ENCODE measurements at regions not wholly inside any gene's neighbourhood (a gene's known extent, or its start where the extent isn't known, plus 50 kb on each side); places are given as distances from the start of the nearest gene placed in this dataset.
"Not testable (repeated sequence)": the region's sequence is repeated elsewhere in the genome, so short reads cannot be mapped to it uniquely, and the experiment has no call there.

DNA sequence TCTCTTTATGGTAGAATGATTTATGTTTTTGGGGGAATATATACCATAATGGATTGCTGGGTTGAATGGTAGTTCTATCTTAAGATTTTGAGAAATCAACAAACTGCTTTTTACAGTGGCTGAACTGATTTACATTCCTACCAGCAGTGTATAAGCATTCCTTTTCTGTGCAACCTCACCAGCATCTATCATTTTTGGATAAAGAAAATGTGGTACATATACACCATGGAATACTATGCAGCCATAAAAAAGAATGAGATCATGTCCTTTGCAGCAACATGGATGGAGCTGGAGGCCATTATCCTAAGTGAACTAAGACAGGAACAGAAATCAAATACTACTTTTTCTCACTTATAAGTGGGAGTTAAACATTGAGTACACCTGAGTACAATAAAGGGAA, 746.4 kb downstream of the MAT2B start:
- not testable (repeated sequence) for DNase-seq; H3K36me3 ChIP-seq (replicated peaks; ENCODE audit: control insufficient read depth, insufficient read depth, low read length); H3K27me3 ChIP-seq (ENCODE audit: control insufficient read depth, insufficient read depth, low read length); H3K4me3 ChIP-seq (ENCODE audit: insufficient read depth, low read depth, low read length)

DNA sequence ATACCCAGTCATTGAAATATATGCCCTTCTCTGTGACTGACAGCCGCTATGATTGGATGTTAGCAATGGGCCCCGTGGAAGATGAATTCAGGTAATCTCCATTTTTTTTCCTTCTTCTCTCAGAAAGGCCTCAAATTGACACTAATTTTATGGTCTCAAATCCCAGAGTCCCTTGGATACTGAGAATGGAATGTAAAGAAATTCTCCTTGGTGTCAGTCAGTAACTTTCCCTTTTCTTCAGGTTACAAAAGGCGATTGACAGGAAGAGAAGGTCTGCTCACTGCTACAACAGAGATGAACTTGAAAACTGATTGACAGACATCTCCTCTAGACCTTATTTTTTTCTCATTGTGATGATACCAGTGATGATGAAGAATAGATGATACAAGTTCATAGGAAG, 748.3 kb downstream of the MAT2B start:
- Histone ChIP-seq H3K36me3 (replicated peaks; ENCODE audit: control insufficient read depth, insufficient read depth, low read length) (no peaks in the 10 kb centered on the region), H3K27me3 (ENCODE audit: control insufficient read depth, insufficient read depth, low read length) (no peaks in the 10 kb centered on the region), H3K4me3 (ENCODE audit: insufficient read depth, low read depth, low read length) (no peak overlapping the region)
- DNase-seq: no peak

DNA sequence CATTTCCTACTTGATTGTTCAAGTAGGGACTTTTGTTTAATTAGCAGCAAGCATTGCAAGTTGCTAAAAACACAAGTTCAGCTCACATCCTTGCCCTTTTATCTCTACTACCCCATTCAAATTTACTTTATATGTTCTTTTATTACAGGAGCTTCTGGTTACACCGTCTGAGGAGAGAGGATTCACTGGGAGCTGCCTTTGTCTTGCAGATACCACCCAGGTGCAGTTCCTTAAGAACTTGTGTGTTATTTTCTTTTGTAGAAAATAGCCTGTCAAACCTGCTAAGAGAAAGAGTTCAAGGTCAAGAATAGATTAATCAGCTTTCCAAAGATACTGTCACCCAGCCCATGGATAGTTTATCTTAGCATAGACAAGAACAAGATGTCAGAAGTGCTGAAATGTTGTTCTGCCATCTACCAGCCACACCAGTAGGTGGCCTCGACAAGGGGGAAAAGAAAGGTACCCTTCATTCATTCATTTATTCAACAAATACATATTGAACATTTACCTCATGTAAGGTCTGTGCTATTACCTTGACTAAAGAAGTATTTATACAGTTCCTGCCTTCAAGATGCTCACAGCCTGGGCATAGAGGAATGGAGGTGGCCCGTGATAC, 750.3 kb downstream of the MAT2B start:
- no peak for DNase-seq
- H3K4me3 ChIP-seq (ENCODE audit: insufficient read depth, low read depth, low read length): no peak overlapping the region
- H3K27me3 ChIP-seq (ENCODE audit: control insufficient read depth, insufficient read depth, low read length): no peaks in the 10 kb centered on the region
- no peaks in the 10 kb centered on the region for H3K36me3 ChIP-seq (replicated peaks; ENCODE audit: control insufficient read depth, insufficient read depth, low read length)

DNA sequence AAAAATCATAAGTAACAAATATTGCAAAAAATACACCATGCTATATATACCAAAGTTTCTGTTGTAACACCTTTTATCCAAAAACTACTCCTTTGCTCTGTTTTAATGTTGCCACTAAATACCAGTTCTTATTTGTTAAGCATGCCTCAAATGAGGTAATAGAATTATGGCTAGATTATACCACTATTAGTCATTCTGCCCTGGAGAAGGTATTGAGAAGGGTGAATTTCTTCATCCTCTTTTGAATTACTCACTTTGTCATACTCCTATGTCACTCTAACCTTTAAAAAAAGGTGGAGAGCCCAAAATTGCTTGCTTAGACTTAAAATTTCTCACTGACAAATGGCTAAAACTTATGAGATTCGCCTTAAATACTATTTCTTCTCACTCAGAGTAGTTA, 750.9 kb downstream of the MAT2B start:
- Histone ChIP-seq H3K36me3 (replicated peaks; ENCODE audit: control insufficient read depth, insufficient read depth, low read length) (no peaks in the 10 kb centered on the region), H3K27me3 (ENCODE audit: control insufficient read depth, insufficient read depth, low read length) (no peaks in the 10 kb centered on the region), H3K4me3 (ENCODE audit: insufficient read depth, low read depth, low read length) (no peak overlapping the region)
- no peak for DNase-seq

DNA sequence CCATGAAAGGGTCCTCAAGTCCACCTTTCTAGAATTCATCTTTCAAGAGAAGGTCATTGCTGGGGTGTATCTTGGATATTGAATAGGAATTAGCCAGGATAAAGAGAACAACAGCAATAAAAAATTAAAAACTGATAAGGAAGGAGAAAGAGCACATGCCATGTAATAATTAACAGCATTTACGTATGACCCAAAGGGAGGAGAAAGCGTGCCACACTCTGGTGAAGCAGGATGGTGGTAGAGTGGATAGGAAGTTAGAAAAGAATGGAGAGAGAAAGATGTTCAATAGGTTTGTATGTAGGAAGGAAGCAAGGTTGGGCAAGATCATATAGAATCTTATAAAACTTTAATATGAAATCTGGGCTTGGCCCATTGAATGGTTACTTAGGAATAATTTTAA, 751.5 kb downstream of the MAT2B start:
- no peak overlapping the region for H3K4me3 ChIP-seq (ENCODE audit: insufficient read depth, low read depth, low read length)
- no peaks in the 10 kb centered on the region for H3K36me3 ChIP-seq (replicated peaks; ENCODE audit: control insufficient read depth, insufficient read depth, low read length)
- H3K27me3 ChIP-seq (ENCODE audit: control insufficient read depth, insufficient read depth, low read length): no peaks in the 10 kb centered on the region
- DNase-seq: no peak

DNA sequence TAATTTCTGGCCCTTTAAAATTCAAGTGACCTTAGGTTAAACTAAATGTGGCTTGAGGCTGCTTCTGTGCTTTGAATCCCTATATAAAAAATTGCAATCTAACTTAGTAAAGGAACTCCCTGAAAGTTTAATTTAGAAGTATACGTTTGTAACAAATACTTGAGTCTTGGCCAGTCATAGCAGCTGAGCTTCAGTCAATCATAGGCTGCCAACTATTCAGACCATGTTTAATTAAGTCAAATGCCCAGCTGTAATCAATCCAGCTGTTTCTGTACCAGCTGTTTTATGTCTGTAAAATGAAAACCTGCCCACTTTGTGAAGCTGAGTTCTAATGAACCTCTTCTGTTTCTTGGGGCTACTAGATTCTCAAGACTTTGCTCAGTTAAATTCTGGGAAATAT, 760.1 kb downstream of the MAT2B start:
- DNase-seq: no peak
- no peaks in the 10 kb centered on the region for H3K27me3 ChIP-seq (ENCODE audit: control insufficient read depth, insufficient read depth, low read length)
- no peak overlapping the region for H3K4me3 ChIP-seq (ENCODE audit: insufficient read depth, low read depth, low read length)
- no peaks in the 10 kb centered on the region for H3K36me3 ChIP-seq (replicated peaks; ENCODE audit: control insufficient read depth, insufficient read depth, low read length)

DNA sequence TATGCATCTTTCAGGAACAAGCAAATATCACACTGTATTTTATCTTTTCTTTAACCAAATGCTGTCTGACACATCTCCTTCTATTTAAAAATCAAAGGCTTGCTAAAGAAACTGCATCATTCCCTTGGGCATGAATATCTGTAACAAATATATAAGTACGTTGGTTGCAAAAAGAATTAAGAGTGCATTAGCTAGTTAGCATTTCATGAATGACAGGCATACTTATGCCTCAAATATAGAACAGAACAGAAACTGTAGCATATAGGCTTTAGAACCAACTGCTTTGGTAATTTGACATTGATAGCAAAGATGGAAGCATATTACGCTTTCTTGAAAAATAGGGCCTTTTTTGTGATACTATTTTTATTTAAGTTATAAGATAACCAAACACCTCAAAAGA, 761.2 kb downstream of the MAT2B start:
- no peak for DNase-seq
- Histone ChIP-seq H3K36me3 (replicated peaks; ENCODE audit: control insufficient read depth, insufficient read depth, low read length) (no peaks in the 10 kb centered on the region), H3K4me3 (ENCODE audit: insufficient read depth, low read depth, low read length) (no peak overlapping the region), H3K27me3 (ENCODE audit: control insufficient read depth, insufficient read depth, low read length) (no peaks in the 10 kb centered on the region; the same call in 1 of the 2 replicates)

DNA sequence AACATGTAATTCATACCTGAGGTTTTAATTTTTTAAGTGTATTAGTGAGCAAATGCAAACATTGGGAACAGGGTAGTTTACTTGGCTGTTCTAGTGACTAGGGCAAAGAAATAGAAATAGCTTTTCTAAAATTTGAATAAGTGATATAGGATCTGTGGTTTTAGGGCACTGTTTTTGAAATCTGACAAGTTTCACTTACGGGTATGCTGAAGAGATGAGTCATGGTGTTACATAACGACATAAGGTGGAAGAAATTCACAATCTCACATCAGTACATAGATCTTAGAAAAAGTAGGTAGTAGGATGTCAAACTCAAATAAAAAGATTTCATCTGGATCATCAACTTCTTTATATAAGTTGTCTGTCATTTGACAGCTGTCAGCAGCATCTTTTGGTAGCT, 772.3 kb downstream of the MAT2B start:
- DNase-seq: no peak
- Histone ChIP-seq H3K4me3 (ENCODE audit: insufficient read depth, low read depth, low read length) (no peak overlapping the region), H3K27me3 (ENCODE audit: control insufficient read depth, insufficient read depth, low read length) (no peaks in the 10 kb centered on the region), H3K36me3 (replicated peaks; ENCODE audit: control insufficient read depth, insufficient read depth, low read length) (no peaks in the 10 kb centered on the region)

DNA sequence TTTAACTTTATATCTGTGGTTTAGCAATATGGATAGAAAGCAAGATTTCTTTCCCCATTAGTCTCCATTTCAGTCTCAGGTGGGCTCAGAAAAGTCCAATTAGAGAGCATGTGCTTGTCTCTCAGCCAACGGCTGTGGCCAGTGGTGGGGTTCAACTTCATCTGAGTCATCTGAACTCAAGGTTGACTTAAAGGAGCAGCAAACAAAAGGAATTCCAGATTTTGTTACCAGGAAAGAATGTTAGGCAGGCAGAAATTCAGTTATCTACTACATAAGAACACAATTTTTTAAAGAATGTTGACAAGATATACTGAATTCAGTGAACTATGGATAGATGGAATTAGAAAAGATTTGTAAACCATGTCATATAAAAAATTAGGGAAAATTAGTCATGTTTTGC, 784.1 kb downstream of the MAT2B start:
- Histone ChIP-seq H3K4me3 (ENCODE audit: insufficient read depth, low read depth, low read length) (no peak overlapping the region), H3K36me3 (replicated peaks; ENCODE audit: control insufficient read depth, insufficient read depth, low read length) (no peaks in the 10 kb centered on the region), H3K27me3 (ENCODE audit: control insufficient read depth, insufficient read depth, low read length) (no peaks in the 10 kb centered on the region)
- DNase-seq: no peak

DNA sequence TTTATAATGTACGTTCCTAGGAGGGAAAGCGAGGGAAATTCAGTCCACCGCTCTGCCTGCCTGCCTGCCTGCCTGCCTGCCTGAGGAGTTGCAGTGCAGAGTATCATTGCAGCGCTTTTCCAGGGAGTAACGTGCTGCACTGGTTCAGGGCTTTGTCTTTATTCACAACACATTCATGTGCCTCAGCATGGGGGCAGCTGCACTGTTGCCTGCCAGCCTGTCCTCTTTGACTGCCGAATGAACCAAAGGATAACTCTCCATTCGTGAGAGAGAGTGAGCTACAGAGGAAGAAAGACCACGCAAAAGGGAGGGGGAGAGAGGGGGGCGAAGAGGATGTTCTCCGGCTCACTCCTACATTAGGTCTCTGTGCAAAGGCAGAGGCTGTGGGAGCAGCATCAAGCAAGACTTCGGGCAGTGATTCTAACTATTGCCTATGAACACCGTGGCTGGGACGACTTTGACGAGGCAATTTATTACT, 791.2 kb downstream of the MAT2B start:
- Histone ChIP-seq H3K27me3 (ENCODE audit: control insufficient read depth, insufficient read depth, low read length) (no peaks in the 10 kb centered on the region), H3K36me3 (replicated peaks; ENCODE audit: control insufficient read depth, insufficient read depth, low read length) (no peaks in the 10 kb centered on the region), H3K4me3 (ENCODE audit: insufficient read depth, low read depth, low read length) (peak overlapping the region; percentile 0; the same call in 1 of the 2 replicates)
- DNase-seq: peak; percentile 8

DNA sequence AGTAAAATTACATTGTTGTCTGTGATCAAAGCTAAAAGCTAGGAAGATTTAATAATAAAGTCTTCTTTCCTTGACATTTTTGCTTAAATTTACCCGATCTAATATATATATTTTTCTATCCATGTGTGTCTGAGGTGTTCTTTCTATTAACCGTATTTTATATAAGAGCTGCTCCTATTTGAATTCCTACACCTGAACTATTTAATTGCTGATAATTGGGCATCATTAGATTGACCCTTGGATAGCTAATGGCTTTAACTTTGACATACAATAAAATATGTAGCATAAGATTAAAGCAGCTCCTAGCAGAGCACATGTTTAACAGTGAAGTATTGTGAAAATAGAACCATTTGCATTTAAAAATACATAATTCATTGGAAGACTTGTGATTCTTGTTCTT, 792.7 kb downstream of the MAT2B start:
- no peaks in the 10 kb centered on the region for H3K27me3 ChIP-seq (ENCODE audit: control insufficient read depth, insufficient read depth, low read length)

DNA sequence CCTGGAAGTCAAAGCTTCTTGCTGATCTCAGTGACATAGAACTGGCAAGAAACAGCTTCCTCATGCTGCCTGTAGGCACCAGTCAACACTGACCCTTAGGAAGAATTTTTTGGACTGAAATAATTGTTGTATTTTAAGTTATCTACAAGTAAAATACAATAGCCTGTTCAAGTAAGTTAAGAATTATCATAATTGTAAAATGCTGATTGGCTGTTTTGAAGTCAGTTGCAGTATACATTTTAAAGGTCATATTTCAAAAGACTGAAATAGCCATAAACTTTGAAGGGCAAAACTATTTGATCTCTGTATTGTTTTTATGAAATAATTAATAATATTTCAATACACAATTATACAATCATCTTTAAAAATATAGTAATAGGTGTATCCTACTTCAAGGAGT, 794.9 kb downstream of the MAT2B start:
- no peak overlapping the region for H3K4me3 ChIP-seq (ENCODE audit: insufficient read depth, low read depth, low read length)
- no peaks in the 10 kb centered on the region for H3K27me3 ChIP-seq (ENCODE audit: control insufficient read depth, insufficient read depth, low read length)
- no peak for DNase-seq
- no peaks in the 10 kb centered on the region for H3K36me3 ChIP-seq (replicated peaks; ENCODE audit: control insufficient read depth, insufficient read depth, low read length)

More for the DNA sequence above, 792.7 kb downstream of the MAT2B start:
- DNase-seq: no peak
- Histone ChIP-seq H3K4me3 (ENCODE audit: insufficient read depth, low read depth, low read length) (no peak overlapping the region), H3K36me3 (replicated peaks; ENCODE audit: control insufficient read depth, insufficient read depth, low read length) (no peaks in the 10 kb centered on the region)

DNA sequence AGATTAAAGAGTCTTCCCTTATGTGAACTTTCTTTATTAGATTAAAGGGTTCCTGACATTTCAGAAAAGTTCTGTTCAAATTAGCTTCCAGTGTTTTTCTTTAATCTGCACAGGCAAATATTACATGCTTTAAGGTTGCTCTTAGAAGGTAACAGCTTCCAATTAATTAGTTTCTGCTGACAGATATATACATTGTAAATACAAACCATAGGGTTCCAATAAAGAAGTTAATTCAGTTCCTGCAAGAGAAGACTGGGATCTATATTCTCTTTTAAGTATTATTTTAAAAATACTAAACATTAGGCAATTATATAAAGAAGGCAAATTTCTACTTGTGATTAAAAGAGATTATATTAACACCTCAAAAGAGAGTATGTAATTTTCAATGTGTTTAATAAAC, 795.7 kb downstream of the MAT2B start:
- no peaks in the 10 kb centered on the region for H3K27me3 ChIP-seq (ENCODE audit: control insufficient read depth, insufficient read depth, low read length)
- DNase-seq: no peak
- no peaks in the 10 kb centered on the region for H3K36me3 ChIP-seq (replicated peaks; ENCODE audit: control insufficient read depth, insufficient read depth, low read length)
- H3K4me3 ChIP-seq (ENCODE audit: insufficient read depth, low read depth, low read length): no peak overlapping the region

DNA sequence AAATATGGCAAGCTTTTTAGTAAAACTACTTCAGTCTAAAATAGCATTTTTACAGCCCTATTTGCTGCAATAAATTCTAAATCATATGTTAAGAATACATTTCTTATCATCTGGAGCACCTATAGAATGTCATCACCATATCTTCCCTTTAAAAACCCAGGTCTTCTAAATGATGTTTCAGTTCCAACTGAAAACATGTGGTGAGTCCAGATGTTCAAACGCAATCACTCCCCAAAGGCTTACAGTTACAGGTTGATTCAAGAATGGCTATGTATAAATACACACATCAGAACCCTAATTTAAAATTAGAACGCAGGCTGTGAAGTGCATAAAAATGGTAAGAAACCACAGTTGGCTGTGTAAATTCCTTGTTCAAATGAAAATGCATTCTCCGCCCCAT, 796.3 kb downstream of the MAT2B start:
- Histone ChIP-seq H3K27me3 (ENCODE audit: control insufficient read depth, insufficient read depth, low read length) (no peaks in the 10 kb centered on the region), H3K36me3 (replicated peaks; ENCODE audit: control insufficient read depth, insufficient read depth, low read length) (no peaks in the 10 kb centered on the region), H3K4me3 (ENCODE audit: insufficient read depth, low read depth, low read length) (no peak overlapping the region)
- no peak for DNase-seq

DNA sequence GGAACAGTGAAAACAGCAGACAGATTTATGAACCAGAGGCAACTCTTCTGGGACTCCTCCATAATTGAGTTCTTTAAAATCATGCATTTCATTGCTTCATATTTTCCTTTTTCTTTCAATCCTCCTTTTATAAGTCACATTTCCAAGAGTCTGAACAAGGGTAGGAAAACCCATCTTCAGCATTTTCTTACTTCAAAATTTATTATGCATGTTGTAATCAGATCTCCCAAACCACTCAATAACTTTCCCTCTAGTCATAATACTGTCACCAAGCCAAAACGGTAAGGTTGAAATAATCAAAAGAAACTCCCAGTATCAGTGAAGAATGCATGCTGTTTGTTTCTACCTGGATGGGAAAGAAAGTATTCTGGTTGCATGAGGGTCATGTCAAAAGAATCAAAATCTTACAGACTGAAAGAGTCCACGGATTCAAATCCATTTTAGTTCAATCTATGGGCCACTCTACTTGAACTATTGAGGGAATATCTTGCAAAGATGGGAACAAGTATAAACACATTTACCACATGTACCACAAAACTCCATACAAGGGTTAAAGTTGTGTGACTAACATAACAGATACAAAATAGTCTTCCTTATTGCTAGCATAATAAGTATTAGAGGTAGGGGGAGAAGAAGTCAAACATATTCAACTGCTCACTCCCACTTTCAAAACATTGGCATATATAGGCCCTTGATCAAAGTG, 797.3 kb downstream of the MAT2B start:
- DNase-seq: no peak
- Histone ChIP-seq H3K4me3 (ENCODE audit: insufficient read depth, low read depth, low read length) (no peak overlapping the region), H3K27me3 (ENCODE audit: control insufficient read depth, insufficient read depth, low read length) (no peaks in the 10 kb centered on the region)

More for the DNA sequence above, 797.3 kb downstream of the MAT2B start:
- H3K36me3 ChIP-seq (replicated peaks; ENCODE audit: control insufficient read depth, insufficient read depth, low read length): no peaks in the 10 kb centered on the region
